SJCRH30 (cell line): ENCODE measurements at regions not wholly inside any gene's neighbourhood (a gene's known extent, or its start where the extent isn't known, plus 50 kb on each side); places are given as distances from the start of the nearest gene placed in this dataset.
"Not testable (repeated sequence)": the region's sequence is repeated elsewhere in the genome, so short reads cannot be mapped to it uniquely, and the experiment has no call there.

Experiments
- DNase-seq, 2 experiments: peaks; one replicate each; pipeline ENCODE4 v3.0.0-alpha.2; 2015 to 2020
- H3K27ac ChIP-seq: fragments of 250-450 bp; sonication (Bioruptor Pico); 2 replicates; pipeline ENCODE4 v1.5.1; 2020; ENCODE audit warnings: mild to moderate bottlenecking, moderate library complexity
- H3K27me3 ChIP-seq: fragments of 250-450 bp; sonication (Bioruptor Pico); 2 replicates; pipeline ENCODE4 v1.5.1; 2020; ENCODE audit warnings: mild to moderate bottlenecking, moderate library complexity
- H3K36me3 ChIP-seq: fragments of 250-450 bp; sonication (Bioruptor Pico); 2 replicates; pipeline ENCODE4 v1.5.1; 2020; ENCODE audit warnings: mild to moderate bottlenecking, moderate library complexity
- H3K4me1 ChIP-seq: fragments of 250-450 bp; sonication (Bioruptor Pico); 2 replicates; pipeline ENCODE4 v1.5.1; 2020; ENCODE audit warnings: mild to moderate bottlenecking, moderate library complexity
- H3K4me3 ChIP-seq: fragments of 250-450 bp; sonication (Bioruptor Pico); 2 replicates; pipeline ENCODE4 v1.5.1; 2020; ENCODE audit warnings: mild to moderate bottlenecking, moderate library complexity
- H3K9me3 ChIP-seq: fragments of 250-450 bp; sonication (Bioruptor Pico); replicated peaks from 2 replicates; pipeline ENCODE4 v1.5.1; 2020; ENCODE audit warnings: mild to moderate bottlenecking, moderate library complexity

GRCh38 chr3:69483449-69483848 lies 97.6 kb upstream of the FRMD4B start:
- H3K4me3 ChIP-seq: no peak overlapping the region
- no peak overlapping the region for H3K27ac ChIP-seq
- no peaks in the 10 kb centered on the region for H3K9me3 ChIP-seq
- H3K4me1 ChIP-seq: no peaks in the 10 kb centered on the region
- no peaks in the 10 kb centered on the region for H3K27me3 ChIP-seq
- no peak for DNase-seq
- no peaks in the 10 kb centered on the region for H3K36me3 ChIP-seq

- not testable (repeated sequence) for H3K4me3 ChIP-seq, H3K4me1 ChIP-seq, H3K27ac ChIP-seq, H3K36me3 ChIP-seq, H3K9me3 ChIP-seq, H3K27me3 ChIP-seq, DNase-seq
These were observed 95.1 kb upstream of the FRMD4B start for GRCh38 chr3:69480986-69481385.

DNA sequence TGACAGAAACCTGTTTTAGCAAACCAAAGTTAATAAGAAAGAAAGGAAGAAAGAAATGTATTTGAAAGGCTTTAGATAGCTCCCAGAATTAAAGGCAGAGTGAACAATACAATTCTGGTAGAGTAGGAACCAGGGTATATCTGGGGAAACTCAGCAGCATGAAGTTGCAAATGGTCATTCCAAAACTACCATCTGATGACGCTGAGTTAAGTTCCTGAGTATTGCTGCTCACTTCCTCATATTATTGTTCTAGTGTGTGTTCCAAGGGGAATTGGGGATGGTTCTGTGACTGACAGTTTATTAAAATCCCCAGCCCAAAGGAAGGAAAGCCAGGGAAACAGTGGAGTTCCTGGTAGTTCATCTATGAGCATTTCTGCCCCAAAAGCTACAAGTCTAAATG lies 88.3 kb upstream of the FRMD4B start:
- no peaks in the 10 kb centered on the region for H3K4me1 ChIP-seq
- H3K4me3 ChIP-seq: no peak overlapping the region
- no peaks in the 10 kb centered on the region for H3K9me3 ChIP-seq
- no peaks in the 10 kb centered on the region for H3K27me3 ChIP-seq
- H3K36me3 ChIP-seq: no peaks in the 10 kb centered on the region
- no peak for DNase-seq
- H3K27ac ChIP-seq: no peak overlapping the region

DNA sequence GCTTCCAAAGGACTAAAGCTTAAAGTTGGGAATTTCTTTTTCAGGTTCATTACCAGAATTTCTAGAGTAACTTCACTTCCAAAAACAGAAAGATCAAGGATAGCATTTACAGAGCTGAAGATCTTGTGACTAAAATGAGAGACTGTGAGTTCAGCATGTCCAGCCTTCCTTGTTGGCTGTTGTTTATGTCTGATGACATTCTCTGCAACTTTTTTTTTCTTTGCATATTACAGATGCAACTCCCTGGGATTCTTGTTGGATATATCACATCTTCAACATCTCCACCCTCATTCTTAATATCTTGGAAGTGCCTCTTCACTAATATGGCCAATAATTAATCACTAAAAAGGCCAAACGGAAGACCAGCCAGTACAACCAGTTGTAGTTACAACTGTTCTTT lies 86.2 kb upstream of the FRMD4B start:
- no peaks in the 10 kb centered on the region for H3K27me3 ChIP-seq
- no peak overlapping the region for H3K4me3 ChIP-seq
- DNase-seq: no peak
- no peaks in the 10 kb centered on the region for H3K9me3 ChIP-seq
- no peaks in the 10 kb centered on the region for H3K4me1 ChIP-seq
- no peaks in the 10 kb centered on the region for H3K36me3 ChIP-seq
- H3K27ac ChIP-seq: no peak overlapping the region

GRCh38 chr3:69463531-69463930 lies 77.6 kb upstream of the FRMD4B start:
- no peak overlapping the region for H3K27ac ChIP-seq
- no peak for DNase-seq

DNA sequence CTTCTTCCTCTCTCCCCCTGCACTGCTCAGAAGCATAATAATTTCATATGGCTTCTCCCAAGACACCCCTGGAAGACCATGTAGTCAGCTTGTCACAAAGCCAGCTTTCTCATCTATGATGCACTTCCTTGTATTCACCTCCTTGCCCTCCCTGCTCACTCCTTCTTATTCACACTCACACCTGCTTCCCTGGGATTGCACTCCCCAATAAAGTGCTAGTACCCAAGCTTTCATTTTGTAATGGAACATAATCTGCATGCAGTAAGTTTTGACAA lies 76.9 kb upstream of the FRMD4B start:
- no peaks in the 10 kb centered on the region for H3K9me3 ChIP-seq
- no peaks in the 10 kb centered on the region for H3K36me3 ChIP-seq
- no peak for DNase-seq
- H3K27me3 ChIP-seq: no peaks in the 10 kb centered on the region
- no peak overlapping the region for H3K4me3 ChIP-seq
- no peak overlapping the region for H3K27ac ChIP-seq
- H3K4me1 ChIP-seq: no peaks in the 10 kb centered on the region

More at GRCh38 chr3:69463531-69463930, 77.6 kb upstream of the FRMD4B start:
- Histone ChIP-seq H3K4me1 (no peaks in the 10 kb centered on the region), H3K9me3 (no peaks in the 10 kb centered on the region), H3K36me3 (no peaks in the 10 kb centered on the region), H3K27me3 (no peaks in the 10 kb centered on the region), H3K4me3 (no peak overlapping the region)

DNA sequence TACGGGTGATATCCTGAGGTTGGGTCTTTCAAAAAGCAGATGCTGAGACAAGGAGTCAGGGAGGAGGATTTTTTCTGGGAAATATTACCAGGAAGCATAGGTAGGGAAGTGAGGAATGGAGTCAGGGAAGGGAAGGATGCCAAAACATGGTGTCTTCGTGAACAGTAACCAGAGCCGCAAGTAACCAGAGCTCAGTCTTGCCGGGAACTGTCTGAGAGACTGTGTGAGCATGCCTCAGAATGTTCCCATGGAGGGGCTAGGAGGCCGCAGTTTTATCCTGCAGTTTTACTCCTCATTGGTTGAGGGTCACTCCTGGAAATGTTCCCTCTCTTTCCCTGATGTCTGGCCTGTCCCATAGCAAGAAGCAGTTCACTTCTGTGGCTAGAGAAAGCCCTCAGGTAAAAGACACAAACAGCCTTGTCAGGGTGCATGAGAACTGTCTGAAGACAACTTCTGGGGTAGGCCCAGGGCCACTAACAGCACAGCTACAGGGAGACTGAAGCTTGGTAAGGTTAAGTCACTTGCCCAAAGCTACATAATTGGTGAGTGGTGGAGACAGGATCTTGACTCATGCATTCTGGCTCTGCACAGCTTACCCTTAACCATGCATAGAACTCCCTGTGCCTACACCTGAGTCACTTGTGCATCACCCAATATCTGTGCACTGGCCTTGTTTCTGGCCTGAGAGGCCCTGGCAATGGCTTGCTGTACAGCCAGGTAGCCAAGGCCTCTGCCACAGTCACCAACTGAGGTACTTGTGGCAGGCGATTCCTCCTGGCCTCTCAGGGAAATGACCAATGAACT lies 76.3 kb upstream of the FRMD4B start:
- Histone ChIP-seq H3K4me1 (no peaks in the 10 kb centered on the region), H3K4me3 (no peak overlapping the region), H3K27me3 (no peaks in the 10 kb centered on the region), H3K27ac (no peak overlapping the region), H3K9me3 (no peaks in the 10 kb centered on the region), H3K36me3 (no peaks in the 10 kb centered on the region)
- no peak for DNase-seq

GRCh38 chr3:69460034-69460433 lies 74.1 kb upstream of the FRMD4B start:
- Histone ChIP-seq H3K9me3 (no peaks in the 10 kb centered on the region), H3K4me3 (no peak overlapping the region), H3K27me3 (no peaks in the 10 kb centered on the region), H3K4me1 (no peaks in the 10 kb centered on the region), H3K27ac (no peak overlapping the region), H3K36me3 (no peaks in the 10 kb centered on the region)
- no peak for DNase-seq

DNA sequence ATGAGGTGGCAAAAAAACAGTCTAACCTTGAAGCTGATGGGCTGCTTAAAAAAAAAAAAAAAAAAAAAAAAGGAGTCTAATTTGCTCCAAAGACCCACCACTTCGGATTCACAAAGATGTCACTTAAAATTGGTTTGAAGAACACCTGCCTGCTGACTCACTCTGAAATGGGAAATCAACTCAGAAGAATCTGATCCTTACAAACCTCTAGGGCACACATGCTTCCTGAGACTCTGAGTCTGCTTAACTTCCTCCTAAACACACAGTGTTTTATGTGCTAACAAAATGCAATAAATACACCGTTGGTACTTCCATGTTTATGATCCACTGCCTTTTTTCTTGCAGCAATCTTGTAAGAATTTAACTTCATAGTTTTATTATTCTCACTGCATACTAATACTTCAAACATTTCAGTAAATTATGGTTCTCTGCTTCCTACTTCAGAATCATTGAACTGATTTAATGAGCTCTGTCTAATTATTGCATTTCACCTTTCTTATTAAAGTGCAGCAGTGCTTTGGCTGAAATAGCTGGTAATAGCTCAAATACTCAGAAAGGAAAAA lies 73.0 kb upstream of the FRMD4B start:
- H3K9me3 ChIP-seq: no peaks in the 10 kb centered on the region
- peak in 1 of 2 experiments; percentile 6 for DNase-seq
- no peak overlapping the region for H3K4me3 ChIP-seq
- no peaks in the 10 kb centered on the region for H3K4me1 ChIP-seq
- no peaks in the 10 kb centered on the region for H3K36me3 ChIP-seq
- no peaks in the 10 kb centered on the region for H3K27me3 ChIP-seq
- H3K27ac ChIP-seq: no peak overlapping the region

- Histone ChIP-seq H3K4me1 (0 out of 2 replicates have a peak, but pooled peaks cover under 1% of the 10 kb centered on the region), H3K36me3 (no peaks in the 10 kb centered on the region), H3K27ac (no peak overlapping the region), H3K4me3 (no peak overlapping the region), H3K9me3 (no peaks in the 10 kb centered on the region), H3K27me3 (no peaks in the 10 kb centered on the region)
- DNase-seq: no peak
These were observed 70.7 kb upstream of the FRMD4B start for GRCh38 chr3:69456631-69457030.

DNA sequence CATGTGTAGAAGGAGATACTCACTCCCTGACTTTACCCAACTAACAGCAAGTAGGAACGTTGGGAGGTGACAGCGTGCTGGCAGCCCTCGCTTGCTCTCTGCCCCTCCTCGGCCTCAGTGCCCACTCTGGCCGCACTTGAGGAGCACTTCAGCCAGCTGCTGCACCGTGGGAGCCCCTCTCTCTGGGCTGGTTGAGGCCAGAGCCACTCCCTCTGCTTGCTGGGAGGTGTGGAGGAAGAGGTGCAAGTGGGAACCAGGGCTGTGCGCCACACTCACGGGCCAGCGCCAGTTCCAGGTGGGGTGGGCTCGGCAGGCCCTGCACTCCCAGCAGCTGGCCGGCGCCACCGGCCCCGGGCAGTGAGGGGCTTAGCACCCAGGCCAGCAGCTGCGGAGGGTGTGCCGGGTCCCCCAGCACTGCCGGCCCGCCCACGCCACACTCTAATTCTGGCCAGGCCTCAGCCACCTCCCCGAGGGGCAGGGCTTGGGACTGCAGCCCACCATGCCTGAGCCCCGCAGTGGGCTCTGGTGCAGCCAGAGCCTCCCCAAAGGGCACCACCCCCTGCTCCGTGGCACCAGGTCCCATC lies 68.4 kb upstream of the FRMD4B start:
- no peaks in the 10 kb centered on the region for H3K9me3 ChIP-seq
- H3K36me3 ChIP-seq: no peaks in the 10 kb centered on the region
- peaks cover 7% of the 10 kb centered on the region; the same call in 1 of the 2 replicates for H3K4me1 ChIP-seq
- no peak overlapping the region for H3K4me3 ChIP-seq
- no peak overlapping the region for H3K27ac ChIP-seq
- no peak for DNase-seq
- no peaks in the 10 kb centered on the region for H3K27me3 ChIP-seq

- no peak overlapping the region for H3K27ac ChIP-seq
- H3K4me3 ChIP-seq: no peak overlapping the region
- H3K36me3 ChIP-seq: no peaks in the 10 kb centered on the region
- no peaks in the 10 kb centered on the region for H3K27me3 ChIP-seq
- no peaks in the 10 kb centered on the region for H3K9me3 ChIP-seq
- H3K4me1 ChIP-seq: peaks cover 7% of the 10 kb centered on the region; the same call in 1 of the 2 replicates
- no peak for DNase-seq
These were observed 66.4 kb upstream of the FRMD4B start for GRCh38 chr3:69452295-69452694.

- Histone ChIP-seq H3K4me3 (no peak overlapping the region), H3K27me3 (no peaks in the 10 kb centered on the region), H3K9me3 (no peaks in the 10 kb centered on the region), H3K36me3 (no peaks in the 10 kb centered on the region), H3K4me1 (peaks cover 7% of the 10 kb centered on the region; the same call in 1 of the 2 replicates), H3K27ac (no peak overlapping the region)
- peak; percentile 34 to 61 for DNase-seq
These were observed 65.7 kb upstream of the FRMD4B start for GRCh38 chr3:69451594-69451993.

DNA sequence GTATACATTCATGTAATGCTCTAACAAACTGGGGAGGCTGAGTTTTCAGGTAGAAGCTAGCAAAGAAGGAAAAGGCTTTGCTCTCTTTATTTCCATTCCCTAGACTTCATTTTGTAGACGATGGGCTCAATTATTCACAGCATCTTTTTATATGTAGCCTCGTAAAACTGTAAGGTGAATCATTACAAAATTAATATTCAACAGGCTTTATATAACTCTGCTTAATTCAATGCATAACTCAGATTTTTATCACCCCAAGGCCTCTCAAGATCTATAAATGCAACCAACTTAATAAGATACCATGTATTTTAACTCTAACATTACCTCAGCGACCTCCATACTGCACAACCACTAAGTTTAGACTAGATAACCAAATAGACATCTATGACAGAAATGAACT lies 63.0 kb upstream of the FRMD4B start:
- Histone ChIP-seq H3K4me3 (no peak overlapping the region), H3K36me3 (no peaks in the 10 kb centered on the region), H3K9me3 (no peaks in the 10 kb centered on the region), H3K27me3 (no peaks in the 10 kb centered on the region), H3K4me1 (peaks cover 7% of the 10 kb centered on the region; the same call in 1 of the 2 replicates), H3K27ac (no peak overlapping the region)
- no peak for DNase-seq

DNA sequence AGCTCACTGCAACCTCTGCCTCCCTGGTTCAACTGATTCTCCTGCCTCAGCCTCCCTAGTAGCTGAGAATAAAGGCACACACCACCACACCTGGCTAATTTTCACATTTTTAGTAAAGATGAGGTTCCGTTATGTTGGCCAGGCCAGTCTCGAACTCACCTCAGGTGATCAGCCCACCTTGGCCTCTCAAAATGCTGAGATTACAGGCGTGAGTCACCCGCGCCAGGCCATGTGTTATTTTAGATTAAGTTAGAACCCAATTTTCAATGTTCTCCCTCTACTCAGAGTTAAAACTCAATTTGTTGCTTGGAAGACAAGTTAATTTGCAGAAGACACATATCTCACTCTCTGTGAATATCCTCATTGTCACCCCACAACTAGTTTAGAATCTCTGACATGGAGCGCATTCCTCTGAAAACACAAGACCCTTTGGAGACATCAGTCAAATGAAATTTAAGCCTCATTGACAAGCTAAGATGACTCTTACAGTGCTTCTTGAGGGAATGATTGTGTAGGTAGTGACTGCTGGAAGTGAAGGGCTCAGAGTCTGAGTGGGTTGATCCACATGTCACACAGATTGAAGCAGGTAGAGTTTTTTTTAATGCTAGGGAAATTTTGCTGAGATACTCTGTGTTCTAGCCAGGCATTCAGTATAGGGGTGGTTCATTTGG lies 60.6 kb upstream of the FRMD4B start:
- no peaks in the 10 kb centered on the region for H3K36me3 ChIP-seq
- no peaks in the 10 kb centered on the region for H3K27me3 ChIP-seq
- H3K27ac ChIP-seq: no peak overlapping the region
- H3K4me3 ChIP-seq: no peak overlapping the region
- no peak for DNase-seq
- peaks cover 5% of the 10 kb centered on the region; the same call in 1 of the 2 replicates for H3K4me1 ChIP-seq
- no peaks in the 10 kb centered on the region for H3K9me3 ChIP-seq
